CD4-positive, alpha-beta T cell (primary cell): ENCODE measurements at regions not wholly inside any gene's neighbourhood (a gene's known extent, or its start where the extent isn't known, plus 50 kb on each side); places are given as distances from the start of the nearest gene placed in this dataset.
A peak's percentile ranks its signal among the peaks of the same experiment; 100 is the strongest.

Experiments
- ATAC-seq: fragments of 200-7000 bp; cut with Tn5 transposase; one replicate; pipeline ENCODE4 v1.10.0; 2022; ENCODE audit warnings: mild to moderate bottlenecking; ENCODE audit not compliant: poor library complexity
- CTCF ChIA-PET: fragments of 350-600 bp; sonication (Branson Sonifier 250); formaldehyde crosslinking; loops from one replicate; lab custom pipeline; 2021; ENCODE audit warnings: antibody characterized with exemption, inconsistent platforms; lab: Charles Lee
- POLR2A ChIA-PET: fragments of 350-600 bp; sonication (Branson Sonifier 250); formaldehyde crosslinking; loops from one replicate; lab custom pipeline; 2021; ENCODE audit warnings: antibody characterized with exemption, inconsistent platforms; lab: Charles Lee
- DNase-seq, 14 experiments: peaks; one replicate each; pipeline ENCODE4 v3.0.0-alpha.2; 2013 to 2020; ENCODE audit warnings: mixed read lengths in 2 of 14
- H3K27ac ChIP-seq, 2 donors: one replicate each; pipeline versions ENCODE4 v1.5.1 to v1.7.0; 2013; ENCODE audit warnings: low read length in 2 of 2, low read depth in 1 of 2, mild to moderate bottlenecking in 1 of 2
- H3K27me3 ChIP-seq, 2 experiments: 1 replicate in 1 of 2; 2 replicates in 1 of 2; pipeline versions ENCODE4 v1.6.1 to v1.7.0; 2013; ENCODE audit warnings: low read length in 2 of 2, control low read depth in 1 of 2, mild to moderate bottlenecking in 1 of 2, moderate library complexity in 1 of 2; ENCODE audit not compliant: insufficient read depth in 2 of 2, control insufficient read depth in 1 of 2
- H3K36me3 ChIP-seq: one replicate; pipeline ENCODE4 v1.6.1; 2013; ENCODE audit warnings: low read length, control low read depth; ENCODE audit not compliant: insufficient read depth
- H3K4me1 ChIP-seq: one replicate; pipeline ENCODE4 v1.6.1; 2013; ENCODE audit warnings: low read length, control low read depth; ENCODE audit not compliant: insufficient read depth
- H3K4me3 ChIP-seq: one replicate; pipeline ENCODE4 v1.5.1; 2013; ENCODE audit warnings: mild to moderate bottlenecking, low read length, moderate library complexity
- H3K9me3 ChIP-seq, 2 experiments: 1 replicate in 1 of 2; 2 replicates in 1 of 2; pipeline versions ENCODE4 v1.6.1 to v1.7.0; 2013; ENCODE audit warnings: low read length in 2 of 2, mild to moderate bottlenecking in 2 of 2, control low read depth in 1 of 2, moderate library complexity in 1 of 2; ENCODE audit not compliant: control insufficient read depth in 1 of 2, insufficient read depth in 1 of 2
- H3K27ac Mint-ChIP-seq: one replicate; pipeline ENCODE4 v1.8.0; 2020; ENCODE audit warnings: mixed read lengths
- H3K27me3 Mint-ChIP-seq: one replicate; pipeline ENCODE4 v1.8.0; 2021; ENCODE audit warnings: mixed read lengths
- H3K36me3 Mint-ChIP-seq: one replicate; pipeline ENCODE4 v1.8.0; 2021; ENCODE audit warnings: low read depth, mixed read lengths
- H3K4me1 Mint-ChIP-seq: one replicate; pipeline ENCODE4 v1.8.0; 2021; ENCODE audit warnings: low read depth, mixed read lengths
- H3K4me3 Mint-ChIP-seq: one replicate; pipeline ENCODE4 v1.8.0; 2020; ENCODE audit warnings: mild to moderate bottlenecking, mixed read lengths
- H3K9me3 Mint-ChIP-seq: one replicate; pipeline ENCODE4 v1.8.0; 2020; ENCODE audit warnings: mixed read lengths
- CTCF ChIP-seq: fragments of 200-600 bp; IDR thresholded peaks from one replicate; pipeline ENCODE4 v1.8.0; 2022; ENCODE audit warnings: antibody characterized with exemption, mild to moderate bottlenecking
- intact Hi-C, 2 experiments: fragments of 100-400 bp; cut with DNase I in 1 of 2; cut with micrococcal nuclease in 1 of 2; formaldehyde crosslinking; loops; one replicate each; pipeline versions ENCODE4 v1.15.1 to v1.9.0; 2023 to 2025; cut with DNase I, micrococcal nuclease

GRCh38 chr11:111112614-111113013 lies 132.9 kb upstream of the POU2AF2 start:
- ATAC-seq (no peak), DNase-seq (no peak)
- Histone ChIP-seq H3K4me3 (no peak overlapping the region), H3K9me3 (no peaks in the 10 kb centered on the region), H3K4me1 (no peaks in the 10 kb centered on the region), H3K27me3 (no peaks in the 10 kb centered on the region), H3K27ac (no peak overlapping the region), H3K36me3 (no peaks in the 10 kb centered on the region)
- H3K4me3 Mint-ChIP-seq = no peak overlapping the region
- ChIA-PET POLR2A (no interaction called here), CTCF (no interaction called here)
- TF ChIP-seq CTCF = no peak
- intact Hi-C loops = no loop called here
- no peaks in the 10 kb centered on the region for H3K4me1 Mint-ChIP-seq
- H3K27ac Mint-ChIP-seq = no peak overlapping the region
- H3K36me3 Mint-ChIP-seq = no peaks in the 10 kb centered on the region
- H3K27me3 Mint-ChIP-seq = peaks cover 2% of the 10 kb centered on the region
- no peaks in the 10 kb centered on the region for H3K9me3 Mint-ChIP-seq

- Histone ChIP-seq H3K27me3 (no peaks in the 10 kb centered on the region), H3K36me3 (no peaks in the 10 kb centered on the region), H3K4me1 (no peaks in the 10 kb centered on the region), H3K4me3 (no peak overlapping the region), H3K27ac (no peak overlapping the region), H3K9me3 (no peaks in the 10 kb centered on the region)
- DNase-seq = peak in 1 of 14 experiments; percentile 5
- no peak for TF ChIP-seq CTCF
- H3K27ac Mint-ChIP-seq = no peak overlapping the region
- no peaks in the 10 kb centered on the region for H3K36me3 Mint-ChIP-seq
- intact Hi-C loops = no loop called here
- H3K9me3 Mint-ChIP-seq = no peaks in the 10 kb centered on the region
- H3K27me3 Mint-ChIP-seq = peaks cover 12% of the 10 kb centered on the region
- no peak for ATAC-seq
- ChIA-PET CTCF (no interaction called here), POLR2A (no interaction called here)
- H3K4me3 Mint-ChIP-seq = no peak overlapping the region
- H3K4me1 Mint-ChIP-seq = no peaks in the 10 kb centered on the region
Measured at GRCh38 chr11:111107501-111107900, 138.0 kb upstream of the POU2AF2 start.

GRCh38 chr11:111106641-111107040 lies 138.9 kb upstream of the POU2AF2 start:
- H3K9me3 Mint-ChIP-seq = no peaks in the 10 kb centered on the region
- H3K4me3 Mint-ChIP-seq = no peak overlapping the region
- no peaks in the 10 kb centered on the region for H3K4me1 ChIP-seq
- intact Hi-C loops = no loop called here
- no peak overlapping the region for H3K4me3 ChIP-seq
- ChIA-PET CTCF (no interaction called here), POLR2A (no interaction called here)
- TF ChIP-seq CTCF = no peak
- no peak overlapping the region for H3K27ac Mint-ChIP-seq
- H3K27me3 ChIP-seq = no peaks in the 10 kb centered on the region
- no peaks in the 10 kb centered on the region for H3K36me3 ChIP-seq
- no peak overlapping the region for H3K27ac ChIP-seq
- ATAC-seq (no peak), DNase-seq (no peak)
- H3K9me3 ChIP-seq = no peaks in the 10 kb centered on the region
- H3K27me3 Mint-ChIP-seq = peaks cover 12% of the 10 kb centered on the region
- H3K4me1 Mint-ChIP-seq = no peaks in the 10 kb centered on the region
- H3K36me3 Mint-ChIP-seq = no peaks in the 10 kb centered on the region
